B cell (primary cell): ENCODE measurements at regions not wholly inside any gene's neighbourhood (a gene's known extent, or its start where the extent isn't known, plus 50 kb on each side); places are given as distances from the start of the nearest gene placed in this dataset.

Experiments used
- ATAC-seq: fragments of 200-7000 bp; cut with Tn5 transposase; one replicate; pipeline ENCODE4 v1.10.0; 2021; ENCODE audit warnings: low read depth, mild to moderate bottlenecking, moderate number of reproducible peaks, moderate library complexity
- CTCF ChIA-PET: fragments of 350-600 bp; sonication (Branson Sonifier 250); formaldehyde crosslinking; loops from one replicate; lab custom pipeline; 2021; ENCODE audit warnings: antibody characterized with exemption, inconsistent platforms; lab: Charles Lee
- POLR2A ChIA-PET: fragments of 350-600 bp; sonication (Branson Sonifier 250); formaldehyde crosslinking; loops from one replicate; lab custom pipeline; 2021; ENCODE audit warnings: antibody characterized with exemption; lab: Charles Lee
- DNase-seq: peaks from one replicate; pipeline ENCODE4 v3.0.0; 2013
- H2AFZ ChIP-seq: 2 replicates; pipeline ENCODE4 v1.6.1; 2012; ENCODE audit warnings: mild to moderate bottlenecking, low read depth, low read length; ENCODE audit not compliant: insufficient read depth, poor library complexity, severe bottlenecking
- H3K27ac ChIP-seq, 2 donors: 1 replicate in 1 of 2; 2 replicates in 1 of 2; pipeline ENCODE4 v1.5.1; 2012 to 2013; ENCODE audit warnings: low read length in 2 of 2, mild to moderate bottlenecking in 2 of 2, moderate library complexity in 1 of 2
- H3K27me3 ChIP-seq, 4 experiments: fragments of 200-600 bp in 1 of 4; sonication (generic) in 1 of 4; replicated peaks in 1 of 4; 1 replicate in 2 of 4; 2 replicates in 2 of 4; pipeline versions ENCODE4 v1.6.1 to v1.7.0; 2013 to 2016; ENCODE audit warnings: low read length in 3 of 4, mild to moderate bottlenecking in 2 of 4, mixed read lengths in 1 of 4, moderate library complexity in 1 of 4; ENCODE audit not compliant: insufficient read depth in 4 of 4, control insufficient read depth in 3 of 4; ENCODE audit errors: control extremely low read depth in 1 of 4
- H3K36me3 ChIP-seq, 2 experiments: replicated peaks in 1 of 2; 1 replicate in 1 of 2; 2 replicates in 1 of 2; pipeline versions ENCODE4 v1.6.1 to v1.7.1; 2013; ENCODE audit warnings: low read length in 1 of 2; ENCODE audit not compliant: insufficient read depth in 2 of 2, control insufficient read depth in 1 of 2; ENCODE audit errors: control extremely low read depth in 1 of 2, extremely low read depth in 1 of 2
- H3K4me1 ChIP-seq, 2 donors: fragments of 200-600 bp in 1 of 2; sonication (generic) in 1 of 2; 1 replicate in 1 of 2; 2 replicates in 1 of 2; pipeline versions ENCODE4 v1.5.1 to v1.6.1; 2013 to 2017; ENCODE audit warnings: low read length in 2 of 2; ENCODE audit not compliant: control insufficient read depth in 2 of 2, insufficient read depth in 2 of 2
- H3K4me2 ChIP-seq: replicated peaks from 2 replicates; pipeline ENCODE3; 2012; ENCODE audit warnings: mild to moderate bottlenecking, low read depth, low read length; ENCODE audit not compliant: poor library complexity, severe bottlenecking
- H3K4me3 ChIP-seq, 5 experiments: fragments of 200-600 bp in 1 of 5; sonication (generic) in 1 of 5; 1 replicate in 3 of 5; 2 replicates in 2 of 5; pipeline versions ENCODE4 v1.5.1 to v1.7.0; 2011 to 2016; ENCODE audit warnings: low read length in 4 of 5, mild to moderate bottlenecking in 4 of 5, low read depth in 2 of 5, control low read depth in 1 of 5, moderate library complexity in 1 of 5; ENCODE audit not compliant: insufficient read depth in 1 of 5; ENCODE audit errors: control extremely low read depth in 1 of 5, extremely low read depth in 1 of 5
- H3K79me2 ChIP-seq: fragments of 200-600 bp; sonication (generic); one replicate; pipeline ENCODE4 v1.6.0; 2016; ENCODE audit warnings: low read length; ENCODE audit not compliant: control insufficient read depth, insufficient read depth
- H3K9ac ChIP-seq: fragments of 200-600 bp; sonication (generic); 2 replicates; pipeline ENCODE4 v1.6.1; 2017; ENCODE audit warnings: mild to moderate bottlenecking, low read length, moderate library complexity
- H3K9me3 ChIP-seq, 3 donors: one replicate each; pipeline versions ENCODE4 v1.6.1 to v1.7.1; 2013; ENCODE audit warnings: low read length in 2 of 3; ENCODE audit not compliant: control insufficient read depth in 2 of 3, insufficient read depth in 1 of 3; ENCODE audit errors: control extremely low read depth in 1 of 3
- H4K20me1 ChIP-seq: 2 replicates; pipeline ENCODE4 v1.6.0; 2012; ENCODE audit warnings: mild to moderate bottlenecking, low read length; ENCODE audit not compliant: insufficient read depth, control insufficient read depth, poor library complexity, severe bottlenecking
- H3K27ac Mint-ChIP-seq: one replicate; pipeline ENCODE4 v1.8.0; 2021; ENCODE audit warnings: mixed read lengths
- H3K27me3 Mint-ChIP-seq: one replicate; pipeline ENCODE4 v1.8.0; 2021; ENCODE audit warnings: mixed read lengths
- H3K4me1 Mint-ChIP-seq: one replicate; pipeline ENCODE4 v1.8.0; 2021; ENCODE audit warnings: mixed read lengths
- H3K4me3 Mint-ChIP-seq: one replicate; pipeline ENCODE4 v1.8.0; 2021; ENCODE audit warnings: mixed read lengths
- H3K9me3 Mint-ChIP-seq: one replicate; pipeline ENCODE4 v1.8.0; 2022; ENCODE audit warnings: mixed read lengths; ENCODE audit not compliant: insufficient read depth
- CTCF ChIP-seq: fragments of 200-600 bp; IDR thresholded peaks from one replicate; pipeline ENCODE4 v1.8.0; 2022; ENCODE audit warnings: antibody characterized with exemption, mild to moderate bottlenecking
- EZH2 ChIP-seq: IDR thresholded peaks from 2 replicates; pipeline ENCODE4 v1.6.1; 2012; ENCODE audit warnings: borderline replicate concordance, low read depth, mild to moderate bottlenecking, moderate library complexity, low read length; ENCODE audit not compliant: insufficient read depth, poor library complexity, severe bottlenecking
- WGBS: methylation state at CpG from one replicate; pipeline ENCODE4 v1.1.5; 2013; ENCODE audit warnings: missing lambda C conversion rate; ENCODE audit not compliant: insufficient coverage; 5-methylcytosine and 5-hydroxymethylcytosine counted together
- intact Hi-C: fragments of 100-400 bp; cut with micrococcal nuclease; formaldehyde crosslinking; loops from one replicate; pipeline ENCODE4 v1.10.0; 2022

GRCh38 chr9:71218774-71219173, 97.4 kb upstream of the TRPM3 start:
- H3K4me1 Mint-ChIP-seq: no peaks in the 10 kb centered on the region
- no peak for DNase-seq
- 82% methylated on average over 2 of the region's 4 CpGs for WGBS

GRCh38 chr9:71213633-71214032, 92.2 kb upstream of the TRPM3 start:
- no peaks in the 10 kb centered on the region for H3K36me3 ChIP-seq
- no peak overlapping the region for H3K4me3 Mint-ChIP-seq

More at GRCh38 chr9:71218774-71219173, 97.4 kb upstream of the TRPM3 start:
- Mint-ChIP-seq H3K9me3 (peaks cover 5% of the 10 kb centered on the region), H3K27ac (no peak overlapping the region), H3K4me3 (no peak overlapping the region), H3K27me3 (no peaks in the 10 kb centered on the region)
- H2AFZ ChIP-seq: no peak overlapping the region
- no peak overlapping the region for H3K4me2 ChIP-seq
- TF ChIP-seq EZH2: no peak
- TF ChIP-seq CTCF: no peak
- no peak for ATAC-seq
- no peaks in the 10 kb centered on the region for H3K9me3 ChIP-seq
- H3K36me3 ChIP-seq: no peaks in the 10 kb centered on the region
- intact Hi-C loops: no loop called here
- no peak overlapping the region for H3K4me3 ChIP-seq
- no peak overlapping the region for H3K9ac ChIP-seq
- CTCF ChIA-PET: no interaction called here
- POLR2A ChIA-PET: no interaction called here
- H3K27ac ChIP-seq: no peak overlapping the region
- H3K79me2 ChIP-seq: no peaks in the 10 kb centered on the region
- H3K27me3 ChIP-seq: no peaks in the 10 kb centered on the region
- no peaks in the 10 kb centered on the region for H3K4me1 ChIP-seq
- no peaks in the 10 kb centered on the region for H4K20me1 ChIP-seq

More at GRCh38 chr9:71213633-71214032, 92.2 kb upstream of the TRPM3 start:
- peaks cover 5% of the 10 kb centered on the region for H3K9me3 Mint-ChIP-seq
- CTCF ChIA-PET: no interaction called here
- Histone ChIP-seq H3K9me3 (no peaks in the 10 kb centered on the region), H3K4me3 (no peak overlapping the region), H3K4me1 (no peaks in the 10 kb centered on the region), H2AFZ (no peak overlapping the region), H3K79me2 (no peaks in the 10 kb centered on the region), H3K4me2 (no peak overlapping the region), H4K20me1 (no peaks in the 10 kb centered on the region), H3K27me3 (no peaks in the 10 kb centered on the region), H3K27ac (no peak overlapping the region), H3K9ac (no peak overlapping the region)
- intact Hi-C loops: no loop called here
- DNase-seq (no peak), ATAC-seq (no peak)
- TF ChIP-seq CTCF (no peak), EZH2 (no peak)
- POLR2A ChIA-PET: no interaction called here
- no peak overlapping the region for H3K27ac Mint-ChIP-seq
- no peaks in the 10 kb centered on the region for H3K4me1 Mint-ChIP-seq
- no peaks in the 10 kb centered on the region for H3K27me3 Mint-ChIP-seq
